Keratinocyte (primary cell): ENCODE measurements at regions not wholly inside any gene's neighbourhood (a gene's known extent, or its start where the extent isn't known, plus 50 kb on each side); places are given as distances from the start of the nearest gene placed in this dataset.

Experiments used
- EZH2 ChIP-seq: IDR thresholded peaks from one replicate; pipeline ENCODE4 v1.6.1; 2012; ENCODE audit warnings: inconsistent platforms, mild to moderate bottlenecking, low read length, moderate library complexity
- TF ChIP-seq, protein P1 (sequence below), 3 experiments: IDR thresholded peaks in 1 of 3; conservative IDR thresholded peaks in 1 of 3; optimal IDR thresholded peaks in 1 of 3; 2 replicates in 2 of 3; 3 replicates in 1 of 3; pipeline versions ENCODE3 to v1.5.1; 2011; ENCODE audit warnings: low read length in 3 of 3, mild to moderate bottlenecking in 3 of 3, moderate library complexity in 2 of 3, control low read depth in 1 of 3, inconsistent platforms in 1 of 3; ENCODE audit not compliant: insufficient read depth in 2 of 3; ENCODE audit errors: extremely low read depth in 1 of 3

DNA sequence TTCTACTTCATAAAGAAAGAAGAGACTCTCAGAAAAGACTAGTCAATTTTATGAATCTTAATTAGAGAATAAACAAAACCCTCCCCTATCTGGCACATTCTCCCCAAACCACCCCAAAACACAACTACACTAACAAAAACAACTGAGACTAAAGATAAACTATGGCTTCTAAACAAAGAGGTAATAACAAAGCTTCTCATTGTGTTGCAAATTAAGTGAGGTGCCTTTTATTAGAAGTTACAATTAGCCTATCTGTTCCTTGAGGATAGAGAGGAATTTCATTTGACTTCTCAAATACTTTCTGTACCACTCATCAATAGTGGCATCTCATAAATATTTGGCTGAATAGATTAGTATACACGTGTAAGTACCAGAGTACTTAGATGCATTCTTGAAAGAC, 1196.2 kb downstream of the PCDH9 start:
- TF ChIP-seq, protein P1, sequence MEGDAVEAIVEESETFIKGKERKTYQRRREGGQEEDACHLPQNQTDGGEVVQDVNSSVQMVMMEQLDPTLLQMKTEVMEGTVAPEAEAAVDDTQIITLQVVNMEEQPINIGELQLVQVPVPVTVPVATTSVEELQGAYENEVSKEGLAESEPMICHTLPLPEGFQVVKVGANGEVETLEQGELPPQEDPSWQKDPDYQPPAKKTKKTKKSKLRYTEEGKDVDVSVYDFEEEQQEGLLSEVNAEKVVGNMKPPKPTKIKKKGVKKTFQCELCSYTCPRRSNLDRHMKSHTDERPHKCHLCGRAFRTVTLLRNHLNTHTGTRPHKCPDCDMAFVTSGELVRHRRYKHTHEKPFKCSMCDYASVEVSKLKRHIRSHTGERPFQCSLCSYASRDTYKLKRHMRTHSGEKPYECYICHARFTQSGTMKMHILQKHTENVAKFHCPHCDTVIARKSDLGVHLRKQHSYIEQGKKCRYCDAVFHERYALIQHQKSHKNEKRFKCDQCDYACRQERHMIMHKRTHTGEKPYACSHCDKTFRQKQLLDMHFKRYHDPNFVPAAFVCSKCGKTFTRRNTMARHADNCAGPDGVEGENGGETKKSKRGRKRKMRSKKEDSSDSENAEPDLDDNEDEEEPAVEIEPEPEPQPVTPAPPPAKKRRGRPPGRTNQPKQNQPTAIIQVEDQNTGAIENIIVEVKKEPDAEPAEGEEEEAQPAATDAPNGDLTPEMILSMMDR (optimal IDR thresholded peaks at IDR 0.05 in 1 of 3, IDR thresholded peaks at IDR 0.05 in 1 of 3, conservative IDR thresholded peaks at IDR 0.05 in 1 of 3; ENCODE audit: extremely low read depth in 1 of 3, insufficient read depth in 2 of 3, low read length in 3 of 3), result no peak
- TF ChIP-seq EZH2, result no peak
